Endometrium (tissue), 2 donors: ENCODE measurements at regions not wholly inside any gene's neighbourhood (a gene's known extent, or its start where the extent isn't known, plus 50 kb on each side); places are given as distances from the start of the nearest gene placed in this dataset.
A peak's percentile ranks its signal among the peaks of the same experiment; 100 is the strongest.

ENCODE experiments used
- FAIRE-seq: peaks from 2 replicates; lab custom pipeline; 2012; peaks lifted over from hg19 to GRCh38; lab: Jason Lieb, UNC
- donor health status: control.
- donor health status: control.

GRCh38 chr13:104841110-104841509, 1694.4 kb downstream of the EFNB2 start:
- no peak for FAIRE-seq

GRCh38 chr13:104837756-104838155, 1697.7 kb downstream of the EFNB2 start:
- no peak for FAIRE-seq

- no peak for FAIRE-seq
Measured at GRCh38 chr13:104833221-104833620, 1702.2 kb downstream of the EFNB2 start.

- no peak for FAIRE-seq
Measured at GRCh38 chr13:104832231-104832630, 1703.2 kb downstream of the EFNB2 start.

- FAIRE-seq = no peak
Measured at GRCh38 chr13:104831831-104832230, 1703.6 kb downstream of the EFNB2 start.

- no peak for FAIRE-seq
Measured at GRCh38 chr13:104823709-104824108, 1711.8 kb downstream of the EFNB2 start.

- no peak for FAIRE-seq
Measured at GRCh38 chr13:104823071-104823470, 1712.4 kb downstream of the EFNB2 start.

GRCh38 chr13:104817271-104817670, 1718.2 kb downstream of the EFNB2 start:
- no peak for FAIRE-seq

GRCh38 chr13:104816726-104817125, 1718.7 kb downstream of the EFNB2 start:
- FAIRE-seq = no peak

GRCh38 chr13:104810242-104810641, 1725.2 kb downstream of the EFNB2 start:
- FAIRE-seq = no peak

GRCh38 chr13:104809483-104809882, 1726.0 kb downstream of the EFNB2 start:
- no peak for FAIRE-seq

- no peak for FAIRE-seq
Measured at GRCh38 chr13:104805346-104805745, 1730.1 kb downstream of the EFNB2 start.

GRCh38 chr13:104799152-104799551, 1732.9 kb upstream of the SLC10A2 start:
- no peak for FAIRE-seq

- FAIRE-seq = no peak
Measured at GRCh38 chr13:104798486-104798885, 1732.3 kb upstream of the SLC10A2 start.

- FAIRE-seq = no peak
Measured at GRCh38 chr13:104796581-104796980, 1730.4 kb upstream of the SLC10A2 start.

- no peak for FAIRE-seq
Measured at GRCh38 chr13:104785952-104786351, 1719.7 kb upstream of the SLC10A2 start.

- no peak for FAIRE-seq
Measured at GRCh38 chr13:104784891-104785290, 1718.7 kb upstream of the SLC10A2 start.

- no peak for FAIRE-seq
Measured at GRCh38 chr13:104782741-104783140, 1716.5 kb upstream of the SLC10A2 start.

GRCh38 chr13:104779311-104779993, 1713.2 kb upstream of the SLC10A2 start:
- FAIRE-seq = peak; percentile 94

- no peak for FAIRE-seq
Measured at GRCh38 chr13:104773775-104774174, 1707.6 kb upstream of the SLC10A2 start.

GRCh38 chr13:104769545-104769944, 1703.3 kb upstream of the SLC10A2 start:
- FAIRE-seq = no peak

GRCh38 chr13:104766319-104766718, 1700.1 kb upstream of the SLC10A2 start:
- FAIRE-seq = no peak

- FAIRE-seq = no peak
Measured at GRCh38 chr13:104764600-104764999, 1698.4 kb upstream of the SLC10A2 start.

- FAIRE-seq = no peak
Measured at GRCh38 chr13:104759069-104759468, 1692.9 kb upstream of the SLC10A2 start.

GRCh38 chr13:104757712-104758111, 1691.5 kb upstream of the SLC10A2 start:
- no peak for FAIRE-seq
